Testis (tissue), 2 donors: ENCODE measurements at regions not wholly inside any gene's neighbourhood (a gene's known extent, or its start where the extent isn't known, plus 50 kb on each side); places are given as distances from the start of the nearest gene placed in this dataset.

Experiments used
- DNase-seq: peaks from one replicate; pipeline ENCODE4 v3.0.0-alpha.2; 2019
- H3K27ac ChIP-seq, 2 donors: fragments of 200-600 bp; sonication (generic); one replicate each; pipeline ENCODE4 v1.5.1; 2019
- H3K27me3 ChIP-seq: fragments of 200-600 bp; sonication (generic); one replicate; pipeline ENCODE4 v1.5.1; 2019
- H3K36me3 ChIP-seq: fragments of 200-600 bp; sonication (generic); one replicate; pipeline ENCODE4 v1.5.1; 2017; ENCODE audit warnings: low read depth; ENCODE audit errors: missing control alignments
- H3K4me1 ChIP-seq: fragments of 200-600 bp; sonication (generic); one replicate; pipeline ENCODE4 v1.5.1; 2019
- H3K4me3 ChIP-seq, 2 donors: fragments of 200-600 bp; sonication (generic); one replicate each; pipeline ENCODE4 v1.5.1; 2017 to 2019
- H3K9me3 ChIP-seq: fragments of 200-600 bp; sonication (generic); one replicate; pipeline ENCODE4 v1.5.1; 2017
- CTCF ChIP-seq, 3 experiments: fragments of 450-650 bp in 2 of 3; fragments of 200-600 bp in 1 of 3; sonication (generic) in 1 of 3; IDR thresholded peaks; one replicate each; pipeline ENCODE4 v1.5.1; 2016 to 2019; ENCODE audit warnings: antibody characterized with exemption in 3 of 3, mild to moderate bottlenecking in 2 of 3, moderate library complexity in 1 of 3
- POLR2A ChIP-seq: fragments of 450-650 bp; IDR thresholded peaks from one replicate; pipeline ENCODE4 v1.6.1; 2017; ENCODE audit warnings: antibody characterized with exemption, mild to moderate bottlenecking, moderate library complexity
- WGBS, 2 donors: methylation state at CpG; one replicate each; pipeline ENCODE4 v1.1.5; 2018; 5-methylcytosine and 5-hydroxymethylcytosine counted together
- intact Hi-C: fragments of 100-400 bp; cut with DNase I; formaldehyde crosslinking; loops from one replicate; pipeline ENCODE4 v1.15.1; 2023; ENCODE audit warnings: low total_unique reads

GRCh38 chr3:159548675-159549335 is 439.8 kb upstream of the IL12A start:
- Histone ChIP-seq H3K4me3 (no peak overlapping the region), H3K9me3 (no peaks in the 10 kb centered on the region), H3K27me3 (no peaks in the 10 kb centered on the region), H3K36me3 (no peaks in the 10 kb centered on the region), H3K27ac (no peak overlapping the region), H3K4me1 (no peaks in the 10 kb centered on the region)
- DNase-seq: no peak
- 81 to 93% methylated on average over 3 of the region's 3 CpGs for WGBS, 2 donors
- intact Hi-C loops: no loop called here
- TF ChIP-seq CTCF (IDR thresholded peaks at IDR 0.05) (no peak), POLR2A (no peak)

GRCh38 chr3:159555205-159555604 is 433.4 kb upstream of the IL12A start:
- no peaks in the 10 kb centered on the region for H3K4me1 ChIP-seq
- H3K27me3 ChIP-seq: no peaks in the 10 kb centered on the region
- no peaks in the 10 kb centered on the region for H3K36me3 ChIP-seq
- intact Hi-C loops: no loop called here
- DNase-seq: no peak
- no peaks in the 10 kb centered on the region for H3K9me3 ChIP-seq
- no peak overlapping the region for H3K27ac ChIP-seq
- no peak overlapping the region for H3K4me3 ChIP-seq
- TF ChIP-seq POLR2A: no peak
- TF ChIP-seq CTCF (IDR thresholded peaks at IDR 0.05): no peak

- Histone ChIP-seq H3K27ac (no peak overlapping the region), H3K4me3 (no peak overlapping the region), H3K36me3 (no peaks in the 10 kb centered on the region), H3K4me1 (no peaks in the 10 kb centered on the region), H3K9me3 (no peaks in the 10 kb centered on the region), H3K27me3 (no peaks in the 10 kb centered on the region)
- WGBS, 2 donors: 43 to 58% methylated on average over 1 of the region's 1 CpG
- TF ChIP-seq POLR2A: no peak
- intact Hi-C loops: no loop called here
- no peak for DNase-seq
Measured at GRCh38 chr3:159559771-159560170, 428.9 kb upstream of the IL12A start.

- Histone ChIP-seq H3K4me1 (no peaks in the 10 kb centered on the region), H3K36me3 (no peaks in the 10 kb centered on the region), H3K27ac (no peak overlapping the region), H3K9me3 (no peaks in the 10 kb centered on the region), H3K4me3 (no peak overlapping the region), H3K27me3 (no peaks in the 10 kb centered on the region)
- TF ChIP-seq POLR2A: no peak
- no peak for TF ChIP-seq CTCF (IDR thresholded peaks at IDR 0.05)
- WGBS, 2 donors: 61 to 64% methylated on average over 8 of the region's 8 CpGs
- no peak for DNase-seq
- intact Hi-C loops: no loop called here
Measured at GRCh38 chr3:159560214-159560979, 428.2 kb upstream of the IL12A start.

- Histone ChIP-seq H3K9me3 (no peaks in the 10 kb centered on the region), H3K4me3 (no peak overlapping the region), H3K36me3 (no peaks in the 10 kb centered on the region), H3K4me1 (no peaks in the 10 kb centered on the region), H3K27ac (no peak overlapping the region), H3K27me3 (no peaks in the 10 kb centered on the region)
- 91 to 92% methylated on average over 1 of the region's 1 CpG for WGBS, 2 donors
- no peak for DNase-seq
- intact Hi-C loops: no loop called here
- TF ChIP-seq POLR2A (no peak), CTCF (IDR thresholded peaks at IDR 0.05) (no peak)
Measured at GRCh38 chr3:159565313-159565712, 423.3 kb upstream of the IL12A start.
